GM19023 (cell line): ENCODE measurements at regions not wholly inside any gene's neighbourhood (a gene's known extent, or its start where the extent isn't known, plus 50 kb on each side); places are given as distances from the start of the nearest gene placed in this dataset.

Experiments used
- ATAC-seq: cut with Tn5 transposase; IDR thresholded peaks from one replicate; pipeline ENCODE4 v1.9.1; 2021; ENCODE audit warnings: mild to moderate bottlenecking, moderate library complexity; ENCODE audit not compliant: unreplicated experiment

DNA sequence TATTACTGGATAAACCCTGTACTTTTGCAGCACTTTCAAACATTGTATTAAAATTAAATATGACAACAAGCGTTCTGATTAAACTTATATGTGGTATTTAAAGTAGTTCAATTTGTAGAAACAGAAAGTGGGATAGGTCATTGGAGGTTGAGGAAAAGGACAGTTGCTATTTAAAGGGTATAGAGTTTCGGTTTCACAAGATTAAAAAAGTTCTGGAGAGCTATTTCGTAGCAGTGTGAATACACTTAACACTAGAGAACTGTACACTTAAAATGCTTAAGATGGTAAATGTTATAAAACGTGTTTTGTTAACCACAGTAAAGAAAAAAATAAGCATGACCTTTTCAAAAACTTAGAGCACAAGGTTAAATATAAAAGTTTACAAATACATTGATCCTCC is 382.1 kb downstream of the BRINP1 start:
- ATAC-seq, result no peak

DNA sequence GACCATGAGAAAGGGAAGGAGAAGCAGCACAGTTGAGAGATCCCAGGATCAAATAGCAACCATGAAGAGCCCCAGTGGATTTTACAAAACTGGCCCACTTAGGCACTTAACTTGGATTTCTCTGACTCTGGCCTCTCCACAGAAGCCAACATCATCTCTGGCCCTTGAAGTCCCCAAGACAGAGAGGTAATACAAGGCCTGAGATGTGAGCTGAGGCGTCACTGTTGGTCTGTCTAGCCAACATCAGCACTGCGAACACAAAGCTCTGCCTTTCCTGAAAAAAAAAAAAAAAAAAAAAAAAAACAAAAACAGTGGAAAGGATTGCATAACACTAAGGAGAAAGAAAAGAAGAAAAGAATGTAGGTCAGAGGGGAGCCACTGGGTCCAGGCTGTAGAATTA is 378.3 kb downstream of the BRINP1 start:
- ATAC-seq, result no peak

DNA sequence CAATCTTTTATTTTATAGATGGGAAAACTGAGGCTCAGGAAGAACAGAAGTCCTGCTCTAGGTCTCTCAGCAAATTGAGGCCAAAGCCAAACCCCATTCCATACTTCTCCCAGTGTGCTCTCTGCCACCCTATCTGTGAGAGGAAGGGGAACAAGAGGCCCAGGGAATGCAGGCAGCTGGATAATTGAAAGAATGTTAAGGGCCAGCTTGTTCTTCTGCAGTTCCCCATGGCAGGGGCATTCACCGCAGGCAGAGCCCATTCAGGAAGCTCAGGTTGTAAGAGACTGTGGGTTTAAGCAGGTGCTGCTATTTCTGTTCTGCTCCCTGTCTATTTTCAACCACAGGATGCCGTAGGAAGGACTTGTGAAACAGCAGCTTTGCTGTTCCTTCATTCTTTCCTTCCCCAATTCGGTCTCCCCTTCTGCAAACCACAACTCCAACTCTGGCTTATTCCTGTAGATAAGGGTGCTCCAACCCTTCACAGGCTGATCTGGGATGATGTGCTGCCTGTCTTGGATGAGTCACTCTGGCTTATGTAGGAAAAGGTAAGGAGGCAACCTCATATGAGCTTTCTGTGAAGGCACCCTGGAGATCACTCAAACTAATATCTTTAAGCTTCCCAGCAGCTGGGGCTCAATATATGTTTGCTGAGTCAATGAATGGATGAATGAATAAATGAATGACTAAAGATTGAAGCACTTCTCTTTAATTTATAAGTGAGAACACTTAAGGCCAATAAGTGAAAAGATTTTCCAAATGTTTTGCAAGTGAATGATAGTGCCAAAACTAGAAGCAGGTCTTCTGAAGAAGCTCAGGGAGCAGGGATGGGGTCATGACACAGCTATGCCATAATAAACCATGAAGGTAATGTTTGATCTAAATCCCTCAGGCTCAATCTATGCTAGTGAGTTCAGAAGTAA is 377.6 kb downstream of the BRINP1 start:
- no peak for ATAC-seq

GRCh38 chr9:118992813-118993794 is 376.1 kb downstream of the BRINP1 start:
- ATAC-seq, result no peak

GRCh38 chr9:118993965-118994364 is 375.3 kb downstream of the BRINP1 start:
- no peak for ATAC-seq

GRCh38 chr9:119002491-119002890 is 366.7 kb downstream of the BRINP1 start:
- no peak for ATAC-seq

- ATAC-seq, result no peak
Observed at GRCh38 chr9:119003201-119003611, 366.0 kb downstream of the BRINP1 start.

- ATAC-seq, result no peak
Observed at GRCh38 chr9:119003882-119004617, 365.2 kb downstream of the BRINP1 start.

- no peak for ATAC-seq
Observed at GRCh38 chr9:119004618-119004990, 364.6 kb downstream of the BRINP1 start.

DNA sequence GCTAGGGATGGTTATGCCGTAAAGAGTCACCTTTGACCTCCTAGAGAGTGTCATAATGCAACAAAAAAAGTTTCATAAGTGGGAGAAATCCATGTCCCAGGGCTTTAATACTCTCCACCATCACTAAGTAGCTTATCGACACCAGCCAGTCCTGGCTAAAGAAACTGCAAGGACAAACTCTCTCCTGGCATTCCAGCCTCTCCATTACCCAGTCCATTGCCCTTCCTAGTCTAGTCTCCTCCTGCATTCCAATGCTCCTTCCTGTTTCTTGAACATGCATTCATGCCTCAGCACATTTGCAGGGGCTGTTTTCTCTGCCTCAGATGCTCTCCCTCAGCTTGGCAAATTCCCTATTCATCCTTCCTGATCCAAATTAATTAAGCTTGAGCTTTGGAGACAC is 364.1 kb downstream of the BRINP1 start:
- ATAC-seq, result no peak

DNA sequence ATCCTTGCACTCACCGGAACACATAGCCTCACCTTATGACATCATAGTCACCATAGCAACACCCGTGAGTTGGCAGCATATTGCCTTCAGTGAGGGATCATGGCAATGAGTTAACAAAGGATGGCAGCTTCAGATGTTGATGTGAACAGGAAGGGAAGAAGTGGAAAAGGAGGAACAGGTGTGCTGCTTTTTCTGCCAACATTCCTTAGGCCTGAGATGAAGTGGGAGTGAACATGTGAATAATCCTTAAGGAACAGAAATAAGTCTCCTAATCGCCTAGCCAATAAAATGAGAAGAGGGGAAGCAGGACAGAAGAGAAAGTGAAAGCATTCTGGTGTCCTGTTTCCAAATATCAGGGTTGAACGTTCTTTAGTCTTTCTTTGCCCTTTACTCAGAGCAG is 360.0 kb downstream of the BRINP1 start:
- no peak for ATAC-seq

DNA sequence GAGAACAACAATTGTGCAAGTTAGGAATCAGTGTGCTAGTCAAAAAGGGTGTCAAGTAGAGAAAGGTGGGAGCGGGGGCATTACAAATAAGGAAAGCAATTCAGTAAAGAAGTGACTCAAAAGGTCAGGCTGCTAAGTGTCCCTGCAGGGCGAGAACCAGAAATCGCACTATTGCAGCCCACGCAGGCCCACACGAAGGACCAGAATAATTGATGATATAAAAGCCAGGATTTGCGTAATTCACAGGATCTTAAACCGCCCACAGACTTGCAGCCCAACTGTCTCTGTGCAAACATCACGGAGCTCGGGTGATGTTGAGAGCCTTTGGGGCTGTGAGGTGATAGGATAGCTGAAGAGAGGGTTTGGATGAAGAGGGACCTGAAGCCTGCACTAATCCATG is 349.0 kb downstream of the BRINP1 start:
- no peak for ATAC-seq

- ATAC-seq, result no peak
Observed at GRCh38 chr9:119020730-119021333, 348.4 kb downstream of the BRINP1 start.

DNA sequence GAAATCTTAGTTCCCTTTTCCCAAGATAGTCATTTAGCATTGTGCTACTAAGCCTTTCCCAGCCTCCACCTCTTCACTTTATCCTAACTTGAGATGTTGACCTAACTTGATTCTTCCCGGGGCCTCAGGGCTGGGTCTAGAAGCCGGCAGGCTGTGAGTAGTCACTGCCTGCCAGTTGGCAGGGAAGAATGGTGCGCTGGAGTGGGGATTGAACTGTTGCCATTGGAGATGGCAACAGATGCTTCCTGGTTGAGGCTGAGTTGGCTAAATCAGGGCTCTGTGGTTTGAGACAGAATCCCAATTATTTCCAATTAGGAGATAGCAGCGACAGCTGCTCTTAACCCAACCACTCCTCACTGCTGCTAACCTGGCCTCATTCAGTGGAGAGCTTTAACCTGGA is 343.1 kb downstream of the BRINP1 start:
- no peak for ATAC-seq

- no peak for ATAC-seq
Observed at GRCh38 chr9:119027901-119028699, 341.1 kb downstream of the BRINP1 start.

DNA sequence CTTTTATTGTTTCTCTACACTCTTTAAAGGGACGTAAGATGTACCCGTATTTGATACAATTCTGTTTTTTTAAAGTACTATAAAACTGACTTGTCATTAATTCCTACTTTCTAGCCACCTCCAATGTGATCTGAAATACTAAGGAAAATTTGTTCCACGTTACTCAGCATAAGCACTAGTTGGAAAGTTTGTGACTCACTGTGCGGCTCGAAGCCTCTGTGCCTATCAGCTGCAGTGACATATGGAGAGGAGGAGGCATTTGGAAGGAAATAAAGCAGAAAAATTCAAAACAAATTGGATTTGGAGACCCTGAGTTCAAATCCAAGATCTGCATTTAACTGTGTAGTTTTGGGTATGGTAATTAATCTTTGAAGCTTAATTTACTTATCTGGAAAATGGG is 339.3 kb downstream of the BRINP1 start:
- ATAC-seq, result no peak

- no peak for ATAC-seq
Observed at GRCh38 chr9:119033596-119033995, 335.6 kb downstream of the BRINP1 start.

- no peak for ATAC-seq
Observed at GRCh38 chr9:119036969-119037368, 332.3 kb downstream of the BRINP1 start.

DNA sequence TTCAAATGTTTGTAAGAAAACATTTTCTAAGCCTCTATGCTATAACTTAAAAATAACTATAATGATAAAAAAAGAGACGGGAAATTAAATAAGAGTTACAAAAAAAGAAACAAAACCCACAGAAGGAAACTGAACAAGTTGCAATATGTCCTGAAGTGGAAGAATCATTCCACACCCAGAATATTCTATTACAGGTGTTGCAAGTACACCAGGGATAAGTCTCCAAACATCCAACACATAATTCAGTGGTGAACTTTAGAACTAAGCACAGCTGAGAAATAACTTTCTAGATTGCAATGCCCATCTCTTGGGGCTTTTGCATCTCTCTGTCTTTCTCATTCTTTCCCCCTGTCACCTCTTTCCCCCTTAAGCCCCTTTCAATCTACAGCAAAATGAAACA is 325.2 kb downstream of the BRINP1 start:
- no peak for ATAC-seq

DNA sequence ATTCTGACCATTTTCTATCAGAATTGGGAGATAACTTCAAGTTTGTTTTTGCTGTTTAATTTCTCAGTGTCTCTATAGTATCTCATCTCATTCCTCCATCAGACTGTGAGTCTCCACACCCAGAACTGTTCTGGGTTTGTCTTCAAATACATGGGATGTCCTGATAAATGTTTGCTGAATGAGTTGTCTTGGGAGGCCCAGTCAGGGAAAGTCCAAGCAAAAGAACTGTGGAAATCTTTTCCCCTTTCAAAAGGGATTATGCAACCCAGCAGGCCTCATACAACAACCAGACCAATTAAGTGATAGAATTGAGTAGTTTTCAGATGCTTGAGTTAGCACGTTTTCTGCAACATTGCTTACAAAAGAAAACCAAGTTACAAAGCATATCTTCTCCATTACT is 324.4 kb downstream of the BRINP1 start:
- no peak for ATAC-seq
